ENCODE measurements at regions not wholly inside any gene's neighbourhood (a gene's known extent, or its start where the extent isn't known, plus 50 kb on each side); places are given as distances from the start of the nearest gene placed in this dataset.

DNA sequence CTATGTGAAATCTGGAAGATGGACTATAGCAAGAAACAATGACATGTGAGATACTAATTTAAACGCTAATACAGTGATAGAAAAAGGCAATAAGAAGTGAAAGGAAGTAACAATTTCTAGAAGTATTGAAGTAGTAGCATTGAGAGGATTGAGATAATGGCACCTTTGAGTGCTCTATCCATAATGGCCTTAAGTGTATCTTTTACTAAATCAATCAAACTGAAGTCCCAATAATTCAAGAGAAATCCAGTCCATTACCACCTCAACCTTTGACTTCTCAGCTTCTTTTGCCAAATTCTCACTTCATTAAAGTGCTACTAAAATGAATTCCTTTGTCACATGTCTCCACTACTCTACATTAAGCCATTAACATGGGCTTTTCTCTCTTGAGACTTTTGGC is 82.6 kb upstream of the KYNU start:
- no peak for TF ChIP-seq FOXA1 (IDR thresholded peaks at IDR 0.05)
- TF ChIP-seq BHLHE40 (IDR thresholded peaks at IDR 0.05; ENCODE audit: borderline replicate concordance) = no peak
- TF ChIP-seq SP1 (IDR thresholded peaks at IDR 0.05) = no peak
- TF ChIP-seq, protein P1, sequence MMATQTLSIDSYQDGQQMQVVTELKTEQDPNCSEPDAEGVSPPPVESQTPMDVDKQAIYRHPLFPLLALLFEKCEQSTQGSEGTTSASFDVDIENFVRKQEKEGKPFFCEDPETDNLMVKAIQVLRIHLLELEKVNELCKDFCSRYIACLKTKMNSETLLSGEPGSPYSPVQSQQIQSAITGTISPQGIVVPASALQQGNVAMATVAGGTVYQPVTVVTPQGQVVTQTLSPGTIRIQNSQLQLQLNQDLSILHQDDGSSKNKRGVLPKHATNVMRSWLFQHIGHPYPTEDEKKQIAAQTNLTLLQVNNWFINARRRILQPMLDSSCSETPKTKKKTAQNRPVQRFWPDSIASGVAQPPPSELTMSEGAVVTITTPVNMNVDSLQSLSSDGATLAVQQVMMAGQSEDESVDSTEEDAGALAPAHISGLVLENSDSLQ (IDR thresholded peaks at IDR 0.05) = no peak
- no peak for TF ChIP-seq SUZ12 (IDR thresholded peaks at IDR 0.05)
- TF ChIP-seq TARDBP (IDR thresholded peaks at IDR 0.05) = no peak
- no peak for TF ChIP-seq FOXM1 (IDR thresholded peaks at IDR 0.05; ENCODE audit: borderline replicate concordance)
- TF ChIP-seq ELF4 (IDR thresholded peaks at IDR 0.05) = no peak
- no peak for TF ChIP-seq ARNT (IDR thresholded peaks at IDR 0.05)
